Rectal smooth muscle tissue (tissue), 1 donor: ENCODE measurements at regions not wholly inside any gene's neighbourhood (a gene's known extent, or its start where the extent isn't known, plus 50 kb on each side); places are given as distances from the start of the nearest gene placed in this dataset.
"Not testable (repeated sequence)": the region's sequence is repeated elsewhere in the genome, so short reads cannot be mapped to it uniquely, and the experiment has no call there.

Experiments
- H3K27ac ChIP-seq: one replicate; pipeline ENCODE4 v1.7.0; 2013; ENCODE audit warnings: low read depth, low read length, inconsistent platforms
- H3K27me3 ChIP-seq: one replicate; pipeline ENCODE4 v1.7.0; 2013; ENCODE audit warnings: low read length; ENCODE audit not compliant: control insufficient read depth, insufficient read depth
- H3K36me3 ChIP-seq: one replicate; pipeline ENCODE4 v1.7.0; 2013; ENCODE audit warnings: low read length; ENCODE audit not compliant: control insufficient read depth, insufficient read depth
- H3K4me1 ChIP-seq: one replicate; pipeline ENCODE4 v1.7.0; 2013; ENCODE audit warnings: low read length; ENCODE audit not compliant: control insufficient read depth, insufficient read depth
- H3K4me3 ChIP-seq: one replicate; pipeline ENCODE4 v1.7.0; 2013; ENCODE audit warnings: low read length
- H3K9ac ChIP-seq: one replicate; pipeline ENCODE4 v1.7.0; 2013; ENCODE audit warnings: low read length

- H3K36me3 ChIP-seq, result no peaks in the 10 kb centered on the region
- no peaks in the 10 kb centered on the region for H3K27me3 ChIP-seq
- H3K27ac ChIP-seq, result no peak overlapping the region
- H3K4me1 ChIP-seq, result no peaks in the 10 kb centered on the region
- no peak overlapping the region for H3K9ac ChIP-seq
- no peak overlapping the region for H3K4me3 ChIP-seq
Observed at GRCh38 chr9:108271236-108271635, 584.5 kb downstream of the ACTL7B start.

- H3K36me3 ChIP-seq, result no peaks in the 10 kb centered on the region
- no peak overlapping the region for H3K9ac ChIP-seq
- H3K4me1 ChIP-seq, result no peaks in the 10 kb centered on the region
- H3K27me3 ChIP-seq, result no peaks in the 10 kb centered on the region
- H3K27ac ChIP-seq, result no peak overlapping the region
- H3K4me3 ChIP-seq, result no peak overlapping the region
Observed at GRCh38 chr9:108270561-108270960, 585.2 kb downstream of the ACTL7B start.

GRCh38 chr9:108270051-108270450, 585.7 kb downstream of the ACTL7B start:
- Histone ChIP-seq H3K9ac (no peak overlapping the region), H3K4me3 (no peak overlapping the region), H3K27me3 (no peaks in the 10 kb centered on the region), H3K4me1 (no peaks in the 10 kb centered on the region), H3K36me3 (no peaks in the 10 kb centered on the region), H3K27ac (no peak overlapping the region)

GRCh38 chr9:108269371-108269770, 586.4 kb downstream of the ACTL7B start:
- Histone ChIP-seq H3K27ac (no peak overlapping the region), H3K27me3 (no peaks in the 10 kb centered on the region), H3K4me3 (no peak overlapping the region), H3K4me1 (no peaks in the 10 kb centered on the region), H3K9ac (no peak overlapping the region), H3K36me3 (no peaks in the 10 kb centered on the region)

GRCh38 chr9:108265065-108265464, 590.7 kb downstream of the ACTL7B start:
- H3K4me3 ChIP-seq, result no peak overlapping the region
- H3K9ac ChIP-seq, result no peak overlapping the region
- no peaks in the 10 kb centered on the region for H3K36me3 ChIP-seq
- no peaks in the 10 kb centered on the region for H3K4me1 ChIP-seq
- H3K27me3 ChIP-seq, result no peaks in the 10 kb centered on the region
- H3K27ac ChIP-seq, result no peak overlapping the region

- H3K9ac ChIP-seq, result no peak overlapping the region
- no peaks in the 10 kb centered on the region for H3K27me3 ChIP-seq
- H3K4me1 ChIP-seq, result no peaks in the 10 kb centered on the region
- H3K36me3 ChIP-seq, result no peaks in the 10 kb centered on the region
- no peak overlapping the region for H3K4me3 ChIP-seq
- H3K27ac ChIP-seq, result no peak overlapping the region
Observed at GRCh38 chr9:108264093-108264492, 591.7 kb downstream of the ACTL7B start.

- no peaks in the 10 kb centered on the region for H3K27me3 ChIP-seq
- H3K9ac ChIP-seq, result no peak overlapping the region
- H3K27ac ChIP-seq, result no peak overlapping the region
- H3K4me1 ChIP-seq, result no peaks in the 10 kb centered on the region
- no peak overlapping the region for H3K4me3 ChIP-seq
- H3K36me3 ChIP-seq, result no peaks in the 10 kb centered on the region
Observed at GRCh38 chr9:108262836-108263235, 593.0 kb downstream of the ACTL7B start.

- Histone ChIP-seq H3K27ac (no peak overlapping the region), H3K4me1 (no peaks in the 10 kb centered on the region), H3K27me3 (no peaks in the 10 kb centered on the region)
Observed at GRCh38 chr9:108259917-108260675, 595.7 kb downstream of the ACTL7B start.

GRCh38 chr9:108258640-108259039, 597.1 kb downstream of the ACTL7B start:
- Histone ChIP-seq H3K9ac (no peak overlapping the region), H3K4me1 (no peaks in the 10 kb centered on the region), H3K4me3 (no peak overlapping the region), H3K27ac (no peak overlapping the region), H3K27me3 (no peaks in the 10 kb centered on the region), H3K36me3 (no peaks in the 10 kb centered on the region)

More at GRCh38 chr9:108259917-108260675, 595.7 kb downstream of the ACTL7B start:
- H3K4me3 ChIP-seq, result no peak overlapping the region
- H3K9ac ChIP-seq, result no peak overlapping the region
- no peaks in the 10 kb centered on the region for H3K36me3 ChIP-seq

- no peak overlapping the region for H3K27ac ChIP-seq
- H3K4me3 ChIP-seq, result no peak overlapping the region
- no peaks in the 10 kb centered on the region for H3K27me3 ChIP-seq
- no peaks in the 10 kb centered on the region for H3K4me1 ChIP-seq
- H3K36me3 ChIP-seq, result no peaks in the 10 kb centered on the region
- no peak overlapping the region for H3K9ac ChIP-seq
Observed at GRCh38 chr9:108257382-108257781, 598.4 kb downstream of the ACTL7B start.

GRCh38 chr9:108254236-108254635, 601.5 kb downstream of the ACTL7B start:
- Histone ChIP-seq H3K4me3 (no peak overlapping the region), H3K27ac (no peak overlapping the region), H3K9ac (no peak overlapping the region), H3K4me1 (no peaks in the 10 kb centered on the region), H3K27me3 (no peaks in the 10 kb centered on the region), H3K36me3 (no peaks in the 10 kb centered on the region)

- not testable (repeated sequence) for H3K9ac ChIP-seq, H3K4me1 ChIP-seq, H3K27ac ChIP-seq, H3K27me3 ChIP-seq, H3K36me3 ChIP-seq, H3K4me3 ChIP-seq
Observed at GRCh38 chr9:108247391-108247790, 608.4 kb downstream of the ACTL7B start.

GRCh38 chr9:108245901-108246300, 609.9 kb downstream of the ACTL7B start:
- no peaks in the 10 kb centered on the region for H3K4me1 ChIP-seq
- no peaks in the 10 kb centered on the region for H3K36me3 ChIP-seq
- H3K4me3 ChIP-seq, result no peak overlapping the region
- H3K27ac ChIP-seq, result no peak overlapping the region
- no peak overlapping the region for H3K9ac ChIP-seq
- H3K27me3 ChIP-seq, result no peaks in the 10 kb centered on the region
